ENCODE measurements at regions not wholly inside any gene's neighbourhood (a gene's known extent, or its start where the extent isn't known, plus 50 kb on each side); places are given as distances from the start of the nearest gene placed in this dataset.

DNA sequence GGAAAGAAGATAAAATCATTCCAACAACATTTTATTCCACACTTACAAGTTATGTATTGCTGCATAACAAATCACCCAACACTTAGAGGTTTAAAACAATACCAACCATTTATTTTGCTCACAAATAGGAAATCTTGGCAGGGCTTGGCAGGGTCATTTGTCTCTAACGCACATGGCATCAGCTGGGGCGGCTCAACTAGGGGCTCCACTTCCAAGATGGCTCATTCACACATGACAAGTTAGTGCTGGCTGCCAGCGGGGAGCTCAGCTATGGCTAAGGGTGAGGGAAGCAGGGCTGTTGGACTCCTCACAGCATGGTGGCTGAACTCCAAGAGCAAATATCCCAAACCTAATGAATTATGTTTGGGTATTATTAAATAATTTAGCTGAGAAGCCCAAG lies 377.0 kb downstream of the ZNF674 start:
- H3K36me3 ChIP-seq: no peaks in the 10 kb centered on the region
- H4K20me1 ChIP-seq (ENCODE audit: low read depth): no peaks in the 10 kb centered on the region
- H3K36me3 Mint-ChIP-seq: no peaks in the 10 kb centered on the region
- H2AFZ ChIP-seq (replicated peaks): no peak overlapping the region
- no peak overlapping the region for H3K4me2 ChIP-seq
- H3K27ac ChIP-seq: no peak overlapping the region
- no peak overlapping the region for H3K9ac ChIP-seq
- H3K9me3 Mint-ChIP-seq: peaks cover 5% of the 10 kb centered on the region
- H3K27me3 Mint-ChIP-seq (ENCODE audit: insufficient read depth, low read depth): no peaks in the 10 kb centered on the region
- no peaks in the 10 kb centered on the region for H3F3A ChIP-seq (ENCODE audit: low read depth)
- DNase-seq (ENCODE audit: low spot score): no peak
- no peaks in the 10 kb centered on the region for H3K27me3 ChIP-seq
- H3K27ac Mint-ChIP-seq: no peak overlapping the region
- no peak overlapping the region for H3K4me3 Mint-ChIP-seq
- TF ChIP-seq EZH2phosphoT487 (IDR thresholded peaks at IDR 0.05): no peak
- TF ChIP-seq EZH2 (IDR thresholded peaks at IDR 0.05): no peak
- TF ChIP-seq, protein P1, sequence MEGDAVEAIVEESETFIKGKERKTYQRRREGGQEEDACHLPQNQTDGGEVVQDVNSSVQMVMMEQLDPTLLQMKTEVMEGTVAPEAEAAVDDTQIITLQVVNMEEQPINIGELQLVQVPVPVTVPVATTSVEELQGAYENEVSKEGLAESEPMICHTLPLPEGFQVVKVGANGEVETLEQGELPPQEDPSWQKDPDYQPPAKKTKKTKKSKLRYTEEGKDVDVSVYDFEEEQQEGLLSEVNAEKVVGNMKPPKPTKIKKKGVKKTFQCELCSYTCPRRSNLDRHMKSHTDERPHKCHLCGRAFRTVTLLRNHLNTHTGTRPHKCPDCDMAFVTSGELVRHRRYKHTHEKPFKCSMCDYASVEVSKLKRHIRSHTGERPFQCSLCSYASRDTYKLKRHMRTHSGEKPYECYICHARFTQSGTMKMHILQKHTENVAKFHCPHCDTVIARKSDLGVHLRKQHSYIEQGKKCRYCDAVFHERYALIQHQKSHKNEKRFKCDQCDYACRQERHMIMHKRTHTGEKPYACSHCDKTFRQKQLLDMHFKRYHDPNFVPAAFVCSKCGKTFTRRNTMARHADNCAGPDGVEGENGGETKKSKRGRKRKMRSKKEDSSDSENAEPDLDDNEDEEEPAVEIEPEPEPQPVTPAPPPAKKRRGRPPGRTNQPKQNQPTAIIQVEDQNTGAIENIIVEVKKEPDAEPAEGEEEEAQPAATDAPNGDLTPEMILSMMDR (IDR thresholded peaks at IDR 0.05): no peak
- H3K9me3 ChIP-seq (ENCODE audit: low read depth): no peaks in the 10 kb centered on the region
- no peak overlapping the region for H3K4me3 ChIP-seq
- no peaks in the 10 kb centered on the region for H3K79me2 ChIP-seq (ENCODE audit: low read depth)
- H3K4me1 ChIP-seq: no peaks in the 10 kb centered on the region
- no peaks in the 10 kb centered on the region for H3K4me1 Mint-ChIP-seq

GRCh38 chrX:46165866-46166265 lies 379.4 kb downstream of the ZNF674 start:
- Histone ChIP-seq H3K9ac (no peak overlapping the region), H4K20me1 (ENCODE audit: low read depth) (no peaks in the 10 kb centered on the region), H3K4me3 (no peak overlapping the region), H2AFZ (replicated peaks) (no peak overlapping the region), H3K4me2 (no peak overlapping the region), H3K79me2 (ENCODE audit: low read depth) (no peaks in the 10 kb centered on the region), H3K9me3 (ENCODE audit: low read depth) (no peaks in the 10 kb centered on the region), H3K27me3 (no peaks in the 10 kb centered on the region), H3K27ac (no peak overlapping the region), H3K36me3 (no peaks in the 10 kb centered on the region), H3F3A (ENCODE audit: low read depth) (no peaks in the 10 kb centered on the region), H3K4me1 (no peaks in the 10 kb centered on the region)
- Mint-ChIP-seq H3K4me3 (no peak overlapping the region), H3K36me3 (no peaks in the 10 kb centered on the region), H3K27ac (no peak overlapping the region), H3K4me1 (no peaks in the 10 kb centered on the region), H3K9me3 (peaks cover 2% of the 10 kb centered on the region), H3K27me3 (ENCODE audit: insufficient read depth, low read depth) (no peaks in the 10 kb centered on the region)
- no peak for DNase-seq (ENCODE audit: low spot score)
- TF ChIP-seq, protein P1 (IDR thresholded peaks at IDR 0.05): no peak
- no peak for TF ChIP-seq EZH2phosphoT487 (IDR thresholded peaks at IDR 0.05)
- TF ChIP-seq EZH2 (IDR thresholded peaks at IDR 0.05): no peak

DNA sequence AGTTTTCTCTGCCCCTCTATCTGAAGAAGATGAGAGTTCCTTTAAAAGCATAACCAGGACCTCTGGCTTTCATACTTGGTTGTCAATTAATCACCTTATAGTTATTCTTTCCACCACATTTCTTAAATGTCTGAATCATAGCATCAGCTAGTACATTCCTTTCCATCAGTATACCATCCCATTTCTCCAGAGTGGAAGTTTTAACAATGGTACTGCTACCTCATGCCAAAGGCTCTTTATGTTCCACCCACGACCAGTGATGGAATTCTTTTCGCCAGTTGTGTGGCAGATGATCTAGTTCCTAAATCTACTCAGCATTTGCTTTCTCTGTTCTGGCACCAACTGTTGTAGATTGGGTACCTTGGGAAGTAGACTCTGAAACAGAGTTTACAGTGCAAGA lies 379.8 kb downstream of the ZNF674 start:
- H3F3A ChIP-seq (ENCODE audit: low read depth): no peaks in the 10 kb centered on the region

More for the DNA sequence above, 379.8 kb downstream of the ZNF674 start:
- H3K27me3 Mint-ChIP-seq (ENCODE audit: insufficient read depth, low read depth): no peaks in the 10 kb centered on the region
- H3K27ac Mint-ChIP-seq: no peak overlapping the region
- peaks cover 2% of the 10 kb centered on the region for H3K9me3 Mint-ChIP-seq
- DNase-seq (ENCODE audit: low spot score): no peak
- no peaks in the 10 kb centered on the region for H3K4me1 Mint-ChIP-seq
- no peaks in the 10 kb centered on the region for H3K27me3 ChIP-seq
- no peak overlapping the region for H3K4me2 ChIP-seq
- no peak overlapping the region for H3K4me3 ChIP-seq
- no peaks in the 10 kb centered on the region for H3K9me3 ChIP-seq (ENCODE audit: low read depth)
- no peak overlapping the region for H3K4me3 Mint-ChIP-seq
- H3K36me3 ChIP-seq: no peaks in the 10 kb centered on the region
- no peak for TF ChIP-seq EZH2phosphoT487 (IDR thresholded peaks at IDR 0.05)
- no peak for TF ChIP-seq EZH2 (IDR thresholded peaks at IDR 0.05)
- TF ChIP-seq, protein P1 (IDR thresholded peaks at IDR 0.05): no peak
- H3K79me2 ChIP-seq (ENCODE audit: low read depth): no peaks in the 10 kb centered on the region
- no peak overlapping the region for H2AFZ ChIP-seq (replicated peaks)
- H4K20me1 ChIP-seq (ENCODE audit: low read depth): no peaks in the 10 kb centered on the region
- no peak overlapping the region for H3K27ac ChIP-seq
- no peak overlapping the region for H3K9ac ChIP-seq
- no peaks in the 10 kb centered on the region for H3K36me3 Mint-ChIP-seq
- no peaks in the 10 kb centered on the region for H3K4me1 ChIP-seq

All from neural progenitor cell (in vitro differentiated cells).